GM19023 (cell line): ENCODE measurements at regions not wholly inside any gene's neighbourhood (a gene's known extent, or its start where the extent isn't known, plus 50 kb on each side); places are given as distances from the start of the nearest gene placed in this dataset.
"Not testable (repeated sequence)": the region's sequence is repeated elsewhere in the genome, so short reads cannot be mapped to it uniquely, and the experiment has no call there.

Experiments used
- ATAC-seq: cut with Tn5 transposase; IDR thresholded peaks from one replicate; pipeline ENCODE4 v1.9.1; 2021; ENCODE audit warnings: mild to moderate bottlenecking, moderate library complexity; ENCODE audit not compliant: unreplicated experiment

DNA sequence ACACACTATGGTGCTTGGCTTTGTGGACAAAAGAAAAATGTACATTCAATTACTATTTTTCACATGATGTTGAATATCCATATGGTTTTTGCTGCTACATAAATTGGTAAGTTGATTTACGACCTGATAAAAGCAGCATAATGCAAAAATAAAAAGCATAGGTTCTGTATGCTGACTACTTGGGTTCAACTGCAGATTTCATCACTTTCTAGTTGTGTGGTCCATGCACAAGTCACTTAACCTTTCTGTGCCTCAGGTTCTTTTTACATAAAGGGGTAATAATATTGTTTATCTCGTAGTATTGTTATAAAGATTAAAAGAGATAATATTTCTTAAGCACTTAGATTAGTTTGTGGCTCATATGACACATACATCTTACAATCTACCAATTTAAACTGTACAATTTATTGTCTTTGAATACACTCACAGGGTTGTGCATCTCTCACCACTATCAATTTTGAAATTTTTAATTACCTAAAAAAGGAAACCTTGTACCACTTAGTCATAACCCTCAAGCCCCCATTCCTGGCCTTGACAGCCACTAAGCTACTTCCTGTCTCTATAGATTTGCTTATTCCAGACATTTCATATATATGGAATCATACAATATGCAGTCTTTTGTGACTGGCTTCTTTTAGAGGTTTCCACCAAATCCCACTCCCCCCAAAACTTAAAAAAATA is 1443.9 kb downstream of the SUCLG1 start:
- ATAC-seq = no peak

DNA sequence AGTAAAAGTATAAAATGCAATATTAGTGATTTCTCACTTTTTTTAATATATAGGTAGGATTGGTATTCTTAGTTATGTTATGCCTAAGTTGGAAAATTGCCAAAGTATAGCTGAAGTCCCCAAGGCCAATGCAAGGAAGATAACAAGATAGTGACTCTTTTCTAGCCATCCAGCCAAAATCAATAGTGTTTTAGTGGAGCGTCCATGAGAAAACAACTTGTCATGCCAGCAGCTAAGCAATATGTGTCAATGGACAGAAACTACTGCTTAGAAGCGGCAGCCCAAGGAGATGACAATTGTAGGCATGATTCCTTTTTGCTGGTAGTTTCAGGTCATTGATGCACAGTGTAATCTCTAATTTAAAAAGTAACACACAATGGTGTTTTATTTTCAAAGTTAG is 1444.6 kb downstream of the SUCLG1 start:
- ATAC-seq = no peak

DNA sequence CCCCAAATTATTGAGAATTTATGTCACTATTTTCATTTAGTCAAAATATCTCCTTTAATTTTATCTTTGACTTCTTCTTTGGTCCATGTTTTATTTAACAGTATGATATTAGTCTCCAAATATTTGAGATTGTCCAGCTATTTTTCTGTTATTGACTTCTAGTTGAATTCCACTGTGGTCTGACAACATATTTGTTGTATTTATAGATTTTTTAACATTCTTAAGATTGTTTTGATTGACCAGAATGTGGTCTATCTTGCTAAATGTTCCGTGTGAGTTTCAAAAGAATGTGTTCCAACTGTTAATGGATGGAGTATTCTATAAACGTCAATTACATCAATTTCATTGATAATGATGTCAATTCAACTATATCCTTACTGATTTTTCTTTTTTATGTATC is 1452.1 kb downstream of the SUCLG1 start:
- ATAC-seq = no peak

DNA sequence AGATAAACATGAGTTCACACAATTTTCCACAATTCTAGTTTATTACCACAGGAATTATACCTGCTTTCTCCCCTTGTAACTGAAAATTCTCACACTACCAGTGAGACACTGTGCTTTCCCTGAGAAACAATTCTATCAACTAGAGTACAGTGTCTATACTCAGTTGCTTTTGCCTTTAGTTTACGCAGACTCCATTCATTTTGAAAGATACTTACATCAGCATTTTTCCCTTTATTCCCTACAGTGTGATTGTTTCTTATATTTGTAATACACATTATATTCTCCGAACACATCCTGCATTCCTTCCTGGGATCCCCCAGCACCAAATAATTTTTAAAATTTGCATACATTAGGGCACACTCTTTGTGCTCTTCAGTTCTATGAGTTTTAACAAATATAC is 1455.5 kb downstream of the SUCLG1 start:
- no peak for ATAC-seq

DNA sequence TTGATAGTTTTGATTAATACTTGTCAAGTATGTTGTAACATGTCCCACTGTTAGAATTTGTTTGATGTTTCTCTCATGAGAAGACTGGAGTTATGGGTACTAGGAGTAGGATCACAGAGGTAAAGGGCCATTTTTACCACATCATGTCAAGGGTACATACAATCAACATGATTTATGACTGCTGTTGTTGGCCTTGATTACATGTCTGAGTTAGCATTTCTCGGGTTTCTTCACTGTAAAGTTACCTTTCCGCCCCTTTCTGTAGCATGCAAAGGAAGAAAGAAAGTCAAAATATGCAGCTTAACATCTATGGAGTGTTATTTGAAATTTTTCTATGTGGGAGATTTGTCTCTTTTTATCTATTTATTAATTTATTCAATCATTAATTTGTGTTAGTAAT is 1456.4 kb downstream of the SUCLG1 start:
- no peak for ATAC-seq

DNA sequence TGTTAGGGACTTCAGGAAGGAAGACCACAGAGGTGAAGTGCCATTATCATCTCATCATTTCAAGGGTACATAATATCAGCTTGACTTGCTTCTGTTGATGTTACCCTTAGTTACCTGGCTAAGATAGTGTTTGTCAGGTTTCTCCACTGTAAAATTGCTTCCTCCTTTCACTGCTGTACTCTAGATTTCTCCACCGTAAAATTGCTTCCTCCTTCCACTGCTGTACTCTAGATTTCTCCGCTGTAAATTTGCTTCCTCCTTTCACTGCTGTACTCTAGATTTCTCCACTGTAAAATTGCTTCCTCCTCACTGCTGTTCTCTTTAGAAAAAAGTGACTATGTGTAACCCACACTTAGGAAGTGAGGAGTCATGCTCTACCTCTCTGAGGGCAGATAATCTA is 1460.3 kb downstream of the SUCLG1 start:
- no peak for ATAC-seq

DNA sequence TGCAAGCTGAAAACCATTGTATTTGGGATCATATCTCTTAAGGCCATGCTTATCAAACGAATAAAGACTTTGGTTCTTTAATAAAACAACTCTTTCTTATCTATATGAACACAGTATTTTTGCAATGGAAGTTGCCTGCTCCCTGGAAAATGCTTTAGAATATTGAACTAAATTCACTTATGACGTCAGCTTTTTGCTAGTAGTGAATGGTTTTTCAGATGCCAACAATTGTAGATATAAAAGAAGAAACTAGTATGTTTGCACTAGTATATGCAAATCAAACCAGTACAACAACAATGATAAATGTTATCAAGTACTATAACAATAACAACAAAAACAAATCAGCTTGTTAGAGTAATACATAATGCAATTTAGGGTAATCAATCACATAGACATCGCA is 1462.9 kb downstream of the SUCLG1 start:
- ATAC-seq = no peak

DNA sequence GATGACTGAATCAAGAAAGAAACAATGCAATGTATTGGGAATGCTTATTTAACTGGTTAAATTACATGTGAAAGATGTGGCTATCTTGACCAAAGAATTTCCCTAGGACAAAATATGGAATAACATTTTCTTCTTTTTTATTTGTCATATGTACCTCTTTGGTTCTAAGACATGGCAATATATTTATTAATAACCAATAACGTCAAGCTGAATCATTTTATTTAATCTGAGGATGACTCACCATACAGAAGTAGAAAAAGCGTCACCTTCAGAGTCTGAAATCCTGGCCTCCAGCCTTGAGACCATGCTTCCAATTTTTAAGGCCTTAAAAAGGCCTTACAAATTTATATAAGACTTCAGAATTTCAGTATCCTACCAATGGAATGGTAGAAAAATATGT is 1464.9 kb downstream of the SUCLG1 start:
- ATAC-seq = no peak

DNA sequence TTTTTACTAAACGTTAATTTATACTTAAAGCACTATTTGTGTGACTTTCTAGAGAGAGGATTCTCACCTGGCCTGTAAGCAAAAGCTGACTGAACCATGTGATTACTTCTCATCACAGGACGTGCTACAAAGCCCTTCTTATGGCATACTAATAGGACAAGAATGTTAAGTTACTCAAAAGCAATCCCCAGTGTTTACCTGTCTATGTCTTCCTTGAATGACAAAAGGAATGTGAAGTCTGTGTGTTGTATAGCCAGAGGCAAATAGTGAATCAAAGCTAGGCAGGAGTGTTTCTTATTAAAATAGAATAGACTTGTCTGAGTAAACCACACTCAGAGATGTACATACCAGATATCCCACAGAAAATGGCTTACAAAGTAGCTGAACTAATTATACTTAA is 1465.5 kb downstream of the SUCLG1 start:
- ATAC-seq = no peak

DNA sequence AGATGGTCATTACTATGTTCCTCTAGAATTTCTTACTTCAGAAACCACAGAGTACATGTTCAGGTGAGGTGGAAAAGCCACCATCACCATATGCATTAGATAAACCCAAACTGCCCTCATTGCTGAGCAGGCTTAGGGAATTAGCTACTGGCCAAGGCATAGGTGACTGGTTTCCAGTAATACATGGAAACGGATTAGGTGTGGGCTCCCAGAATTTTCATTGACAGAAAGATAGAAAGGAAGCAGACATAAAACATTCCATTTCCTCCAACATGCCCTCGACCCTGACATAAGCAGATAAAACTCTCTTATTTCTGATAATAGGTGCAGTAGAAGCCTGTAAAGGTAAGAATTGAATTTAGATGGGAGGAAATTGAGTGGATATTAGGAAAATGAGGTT is 1466.1 kb downstream of the SUCLG1 start:
- ATAC-seq = no peak

DNA sequence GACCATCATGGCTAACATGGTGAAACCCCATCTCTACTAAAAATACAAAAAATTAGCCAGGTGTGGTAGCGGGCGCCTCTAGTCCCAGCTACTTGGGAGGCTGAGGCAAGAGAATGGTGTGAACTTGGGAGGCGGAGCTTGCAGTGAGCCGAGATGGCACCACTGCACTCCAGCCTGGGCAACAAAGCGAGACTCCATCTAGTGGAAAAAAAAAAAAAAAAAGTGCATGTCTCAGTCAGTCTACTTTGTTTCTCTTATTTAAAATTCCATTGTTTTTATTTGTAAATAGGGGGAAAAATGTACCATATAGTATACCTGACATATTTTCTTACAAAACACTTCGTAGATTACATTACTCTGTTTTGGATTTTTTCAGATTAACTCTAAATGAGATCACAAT is 1471.4 kb downstream of the SUCLG1 start:
- not testable (repeated sequence) for ATAC-seq

DNA sequence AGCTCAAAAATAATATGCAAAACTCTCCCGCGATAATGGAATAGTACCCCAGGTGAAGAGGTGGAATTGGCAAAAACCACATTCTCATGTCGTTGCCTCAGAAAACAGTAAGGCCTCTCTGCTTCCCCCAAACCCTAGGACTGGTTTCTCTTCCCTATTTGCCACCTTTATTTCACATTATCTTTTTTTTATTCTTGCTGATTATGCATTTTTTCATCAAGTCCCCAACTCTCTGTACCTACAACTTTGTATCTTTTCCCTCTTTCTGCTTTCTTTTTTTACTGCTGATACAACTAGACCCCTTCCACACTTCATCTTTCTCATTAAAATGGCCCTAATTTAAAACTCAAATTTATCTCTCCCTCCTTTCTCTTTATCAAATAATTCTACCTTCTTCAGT is 1472.2 kb downstream of the SUCLG1 start:
- ATAC-seq = no peak

DNA sequence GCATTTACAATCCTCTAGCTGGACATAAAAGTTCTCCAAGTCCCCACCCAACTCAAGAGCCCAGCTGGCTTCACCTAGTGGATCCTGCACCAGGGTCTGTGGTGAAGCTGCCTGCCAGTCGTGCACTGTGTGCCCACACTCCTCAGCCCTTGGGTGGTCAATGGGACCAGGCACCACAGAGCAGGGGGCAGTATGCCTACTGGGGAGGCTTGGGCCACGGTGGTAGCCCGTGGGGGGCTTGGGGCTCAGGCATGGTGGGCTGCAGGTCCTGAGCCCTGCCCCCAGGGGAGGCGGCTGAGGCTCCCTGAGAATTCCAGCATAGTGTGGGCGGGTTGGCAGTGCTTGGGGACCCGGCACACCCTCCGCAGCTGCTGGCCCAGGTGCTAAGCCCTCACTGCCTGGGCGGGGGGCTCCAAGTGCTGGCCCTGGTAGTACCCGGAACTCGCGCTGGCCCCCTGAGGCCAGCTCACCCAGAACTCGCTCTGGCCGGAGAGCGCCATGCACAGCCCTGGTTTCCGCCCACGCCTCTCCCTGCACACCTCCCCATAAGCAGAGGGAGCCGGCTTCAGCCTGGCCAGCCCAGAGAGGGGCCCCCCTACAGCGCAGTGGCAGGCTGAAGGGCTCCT is 1473.4 kb downstream of the SUCLG1 start:
- ATAC-seq = no peak

DNA sequence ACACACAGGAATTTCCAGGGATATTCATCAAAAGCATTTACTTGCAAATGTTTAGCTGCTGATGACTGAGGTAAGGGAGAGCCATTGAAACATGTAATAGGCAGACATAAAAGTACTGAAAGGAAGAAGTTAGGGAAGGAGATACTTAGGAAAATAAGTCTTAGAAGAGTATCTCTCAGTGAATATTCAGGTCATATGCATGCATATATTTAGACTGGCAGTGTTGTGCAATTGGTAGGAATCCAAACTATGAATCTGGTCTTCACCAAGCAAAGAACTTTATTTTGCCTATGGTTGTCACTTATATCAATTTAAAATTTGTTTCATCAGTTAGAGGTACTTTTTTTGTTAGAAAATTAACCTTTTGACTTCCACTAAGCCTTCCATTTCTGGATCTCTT is 1490.7 kb downstream of the SUCLG1 start:
- ATAC-seq = no peak

DNA sequence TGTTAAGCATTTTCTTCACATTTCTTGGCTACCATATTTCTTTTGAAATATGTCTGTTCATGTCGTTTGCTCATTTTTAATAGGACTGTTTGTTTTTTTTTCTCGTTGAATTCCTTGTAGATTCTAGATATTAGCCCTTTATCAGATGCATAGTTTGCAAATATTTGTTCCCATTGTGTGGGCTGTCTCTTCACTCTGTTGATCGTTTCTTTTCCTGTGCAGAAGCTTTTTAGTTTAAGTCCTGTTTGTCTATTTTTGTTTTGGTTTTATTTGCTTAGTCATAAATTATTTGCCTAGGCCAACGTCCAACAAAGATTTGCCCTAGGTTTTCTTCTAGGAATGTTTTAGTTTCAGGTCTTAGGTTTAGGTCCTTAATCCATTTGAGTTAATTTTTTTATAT is 1494.7 kb downstream of the SUCLG1 start:
- ATAC-seq = no peak

DNA sequence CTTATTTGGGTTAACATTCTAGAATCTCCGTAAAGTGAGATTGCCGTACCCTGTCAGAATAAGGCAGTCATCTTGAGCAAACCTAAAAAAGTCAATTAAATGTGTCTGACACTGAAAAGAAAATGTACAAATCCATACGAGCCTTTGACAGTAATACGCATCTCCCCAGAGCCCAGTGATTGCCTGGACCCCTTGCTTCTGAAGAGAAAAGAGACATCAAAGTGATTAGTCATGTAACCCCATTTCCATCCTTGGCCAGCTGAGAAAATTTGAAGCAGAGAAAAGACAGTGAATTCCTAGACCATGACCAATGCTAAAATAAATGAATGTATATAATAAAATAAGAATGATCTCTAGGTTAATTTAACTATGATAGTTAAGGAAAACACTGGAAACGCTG is 1499.4 kb downstream of the SUCLG1 start:
- no peak for ATAC-seq

DNA sequence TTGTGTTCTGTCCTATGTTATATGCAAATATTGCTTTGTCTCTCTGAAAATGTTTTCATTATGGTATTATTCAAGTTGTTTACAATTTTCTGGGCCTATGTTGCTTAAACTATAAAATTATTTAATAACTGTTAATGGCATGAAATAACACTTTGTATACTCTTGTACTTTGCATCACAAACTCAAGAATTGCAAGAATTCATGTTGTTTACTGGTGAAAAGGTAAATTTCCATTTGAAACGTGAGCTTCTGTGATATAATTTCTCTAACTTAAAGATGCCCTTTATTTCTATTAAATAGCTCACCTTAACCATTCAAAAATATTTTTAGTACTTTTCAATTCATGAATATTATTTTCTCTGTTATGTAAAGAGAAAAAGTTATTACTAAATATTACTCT is 1504.2 kb downstream of the SUCLG1 start:
- no peak for ATAC-seq

DNA sequence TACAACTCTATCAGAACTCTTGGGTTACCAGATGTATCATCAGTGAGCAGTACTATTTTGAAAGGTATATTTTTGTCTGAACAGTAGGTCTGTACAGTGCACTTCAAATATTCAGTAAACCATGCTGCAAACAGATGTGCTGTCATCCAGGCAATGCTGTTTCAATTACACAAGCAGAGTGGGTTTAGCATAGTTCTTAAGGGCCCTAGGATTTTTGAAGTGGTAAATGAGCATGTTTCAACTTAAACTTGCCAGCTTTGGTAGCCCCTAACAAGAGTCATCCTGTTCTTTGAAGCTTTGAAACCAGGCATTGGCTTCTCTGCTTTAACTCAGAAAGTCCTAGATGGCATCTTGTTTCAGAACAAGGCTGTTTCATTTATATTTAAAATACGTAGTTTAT is 1519.9 kb downstream of the SUCLG1 start:
- ATAC-seq = no peak

DNA sequence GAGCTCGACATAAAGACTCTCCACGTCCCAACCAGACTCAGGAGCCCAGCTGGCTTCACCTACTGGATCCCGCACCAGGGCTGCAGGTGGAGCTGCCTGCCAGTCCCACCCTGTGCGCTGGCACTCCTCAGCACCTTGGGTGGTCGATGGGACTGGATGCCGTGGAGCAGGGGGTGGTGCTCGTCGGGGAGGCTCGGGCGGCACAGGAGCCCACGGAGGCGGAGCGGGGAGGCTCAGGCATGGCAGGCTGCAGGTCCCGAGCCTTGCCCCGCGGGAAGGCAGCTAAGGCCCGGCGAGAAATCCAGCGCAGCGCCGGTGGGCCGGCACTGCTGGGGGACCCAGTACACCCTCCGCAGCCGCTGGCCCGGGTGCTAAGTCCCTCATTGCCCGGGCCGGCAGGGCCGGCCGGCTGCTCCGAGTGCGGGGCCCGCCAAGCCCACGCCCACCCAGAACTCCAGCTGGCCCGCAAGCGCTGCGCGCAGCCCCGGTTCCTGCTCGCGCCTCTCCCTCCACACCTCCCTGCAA is 1520.7 kb downstream of the SUCLG1 start:
- ATAC-seq = not testable (repeated sequence)

DNA sequence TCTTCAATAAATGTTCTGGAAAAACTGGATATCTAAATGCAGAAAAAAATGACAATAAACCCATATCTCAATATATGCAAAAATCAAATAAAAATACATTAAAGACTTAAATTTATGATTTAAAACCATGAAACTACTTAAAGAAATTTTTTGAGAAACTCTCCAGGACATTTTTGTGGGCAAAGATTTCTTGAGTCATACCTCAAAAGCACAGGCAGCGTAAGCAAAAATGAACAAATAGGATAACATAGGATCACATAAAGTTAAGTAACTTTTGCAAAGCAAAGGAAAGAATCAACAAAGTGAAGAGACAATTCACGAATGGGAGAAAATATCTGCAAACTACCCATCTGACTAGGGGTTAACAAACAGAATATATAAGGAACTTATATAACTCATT is 1545.5 kb downstream of the SUCLG1 start:
- ATAC-seq = no peak

DNA sequence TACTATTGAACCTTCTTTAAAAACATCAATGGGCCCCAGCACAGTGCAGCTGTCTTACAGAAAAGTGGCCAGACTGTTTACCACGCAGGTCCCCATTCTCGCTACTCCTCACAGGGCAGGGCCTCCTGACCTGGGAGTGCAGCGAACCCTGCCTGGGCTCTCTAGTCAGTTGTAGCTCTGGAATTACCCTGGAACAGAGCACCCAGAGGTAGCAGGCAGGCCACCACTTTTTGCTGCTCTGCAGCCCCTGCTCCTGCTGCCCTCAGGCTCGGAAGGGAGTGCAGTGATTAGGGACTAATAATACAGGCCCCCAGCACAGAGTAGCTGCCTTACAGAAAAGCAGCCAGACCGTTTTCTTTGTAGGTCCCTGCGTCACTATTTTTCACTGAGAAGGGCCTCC is 1563.0 kb downstream of the SUCLG1 start:
- no peak for ATAC-seq

DNA sequence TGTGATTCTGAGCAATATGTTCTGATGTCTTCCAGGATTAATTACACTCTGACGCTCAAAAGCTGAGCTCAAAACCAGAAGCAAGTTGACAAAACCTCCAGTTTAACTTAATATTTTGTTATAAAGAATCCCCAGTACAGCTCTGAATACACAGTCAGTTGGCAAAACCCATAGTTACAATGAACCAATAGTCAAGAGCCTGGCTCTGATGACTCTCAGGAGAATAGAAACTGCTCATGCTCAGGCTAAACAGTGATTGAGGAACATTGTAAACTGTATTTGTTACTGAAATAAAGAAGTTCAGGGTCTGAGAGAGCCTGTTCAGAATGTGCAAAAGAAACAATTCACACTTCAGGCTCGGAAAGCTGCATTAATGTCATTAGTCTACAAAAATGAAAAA is 1565.9 kb downstream of the SUCLG1 start:
- ATAC-seq = no peak

DNA sequence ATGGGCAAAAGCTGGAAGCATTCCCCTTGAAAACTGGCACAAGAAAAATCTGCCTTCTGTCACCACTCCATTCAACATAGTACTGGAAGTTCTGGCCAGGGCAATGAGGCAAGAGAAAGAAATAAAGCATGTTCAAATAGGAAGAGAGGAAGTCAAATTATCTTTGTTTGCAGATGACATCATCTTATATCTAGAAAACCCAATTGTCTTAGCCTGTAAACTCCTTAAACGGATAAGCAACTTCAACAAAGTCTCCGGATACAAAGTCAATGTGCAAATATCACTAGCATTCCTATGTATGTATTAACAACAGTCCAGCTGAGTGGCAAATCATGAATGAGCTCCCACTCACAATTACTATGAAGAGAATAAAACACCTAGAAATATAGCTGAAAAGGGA is 1579.3 kb downstream of the SUCLG1 start:
- ATAC-seq = no peak
